GM21360 (cell line): ENCODE measurements at regions not wholly inside any gene's neighbourhood (a gene's known extent, or its start where the extent isn't known, plus 50 kb on each side); places are given as distances from the start of the nearest gene placed in this dataset.
"Not testable (repeated sequence)": the region's sequence is repeated elsewhere in the genome, so short reads cannot be mapped to it uniquely, and the experiment has no call there.

ENCODE experiments used
- ATAC-seq: cut with Tn5 transposase; IDR thresholded peaks from one replicate; pipeline ENCODE4 v1.9.1; 2021; ENCODE audit warnings: mild to moderate bottlenecking, moderate library complexity; ENCODE audit not compliant: unreplicated experiment

DNA sequence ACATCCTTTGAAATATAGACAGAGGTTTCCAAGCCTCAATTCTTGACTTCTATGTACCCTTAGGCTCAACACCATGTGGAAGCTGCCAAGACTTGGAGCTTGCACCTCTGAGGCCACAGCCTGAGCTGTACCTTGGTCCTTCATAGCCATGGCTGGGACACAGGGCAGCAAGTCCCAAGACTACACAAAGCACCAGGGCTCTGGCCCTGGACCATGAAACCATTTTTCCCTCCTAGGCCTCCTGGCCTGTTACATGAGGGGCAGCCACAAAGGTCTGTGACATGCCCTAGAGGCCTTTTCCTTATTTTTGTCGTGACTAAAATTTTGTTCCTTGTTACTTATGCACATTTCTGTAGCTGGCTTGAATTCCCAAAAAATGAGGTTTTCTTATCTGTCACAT is 953.1 kb upstream of the ADGRL4 start:
- ATAC-seq = no peak

GRCh38 chr1:79955966-79956365 is 949.4 kb upstream of the ADGRL4 start:
- no peak for ATAC-seq

DNA sequence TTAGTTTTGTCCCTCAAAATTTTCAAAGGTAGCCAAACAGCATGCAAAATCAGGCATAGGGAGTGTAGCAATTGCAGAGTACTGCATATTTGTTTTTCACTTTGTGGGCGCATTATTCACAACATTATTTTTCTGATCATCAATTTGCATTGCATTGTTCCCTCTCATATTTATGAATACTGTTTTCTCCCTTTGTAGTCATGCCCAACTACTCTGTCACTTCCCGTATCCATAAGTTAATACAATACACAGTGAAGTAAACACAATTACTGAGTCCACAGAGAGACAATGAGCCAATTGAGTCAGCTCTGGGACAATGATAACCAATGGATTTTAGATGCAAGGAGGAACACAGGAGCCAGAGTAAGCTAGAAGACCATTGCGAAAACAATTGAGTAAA is 944.0 kb upstream of the ADGRL4 start:
- no peak for ATAC-seq

DNA sequence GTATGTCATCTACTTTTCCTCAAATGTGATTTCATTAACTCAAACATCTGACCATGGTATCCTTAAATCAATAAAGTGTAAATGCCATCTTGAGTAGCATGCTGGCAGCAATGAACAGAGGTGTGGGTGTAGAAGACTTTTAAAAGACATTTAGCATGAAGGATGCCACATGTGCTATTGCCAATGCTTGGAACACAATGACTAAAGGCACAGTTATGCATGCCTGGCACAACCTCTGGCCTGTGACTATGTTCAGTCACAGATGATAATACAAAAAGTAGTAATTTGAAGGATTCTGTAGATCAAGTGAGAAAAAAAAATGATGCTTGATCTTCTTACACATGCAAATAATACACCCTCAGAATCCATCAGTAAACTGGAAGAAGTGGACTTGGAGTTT is 938.9 kb upstream of the ADGRL4 start:
- no peak for ATAC-seq

DNA sequence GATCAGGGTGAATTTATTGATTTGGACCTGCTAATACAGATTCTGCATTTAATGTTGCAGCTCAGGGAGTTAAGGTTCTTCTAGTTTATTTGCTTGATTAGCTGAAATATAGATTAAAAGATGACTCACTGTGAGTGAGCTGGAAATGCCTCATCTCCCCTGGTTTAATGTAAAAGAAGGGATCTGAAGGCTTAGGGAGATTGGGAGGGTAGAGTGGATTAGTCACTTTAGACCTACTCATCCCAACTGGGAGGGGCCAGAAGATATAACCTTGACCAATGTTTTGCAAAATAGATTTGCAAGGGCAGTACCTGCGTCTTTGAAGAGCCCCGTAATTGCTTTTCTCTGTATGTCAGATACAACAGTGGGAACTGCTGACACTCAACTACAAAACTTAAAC is 922.8 kb upstream of the ADGRL4 start:
- no peak for ATAC-seq

GRCh38 chr1:79928901-79929300 is 922.4 kb upstream of the ADGRL4 start:
- ATAC-seq = no peak

DNA sequence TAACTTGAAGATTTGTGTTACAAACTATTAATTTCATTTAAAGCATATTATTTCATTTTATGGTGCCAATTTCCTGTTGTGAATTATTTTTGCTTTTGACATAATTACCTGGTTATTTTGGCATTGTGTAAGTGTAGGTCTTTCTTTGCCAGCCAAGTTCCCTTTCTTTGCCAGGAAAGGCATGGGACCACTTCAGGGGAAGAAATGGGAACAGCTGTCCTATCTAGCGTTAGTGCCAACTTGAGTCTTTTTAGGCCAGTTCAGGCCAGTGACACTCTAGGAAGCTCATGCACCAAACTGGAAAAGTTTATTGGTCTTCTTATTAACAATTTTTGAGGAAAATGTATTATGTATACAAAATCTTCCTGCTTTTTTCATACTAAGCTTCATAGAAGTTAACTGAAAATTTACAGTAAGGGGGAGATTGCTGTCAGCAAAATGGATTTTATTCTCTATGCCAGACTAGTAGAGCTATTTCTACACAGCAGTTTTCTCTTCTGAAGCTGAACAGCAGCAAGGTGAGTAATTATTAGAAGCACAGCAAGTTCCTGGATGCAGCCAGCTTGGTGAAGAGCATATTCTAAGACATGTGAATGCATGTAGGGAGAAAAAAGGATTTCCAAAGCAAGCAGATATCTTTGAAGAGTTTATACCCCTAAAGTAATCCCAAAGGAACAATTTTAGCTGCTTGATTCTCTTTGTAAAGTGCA is 914.6 kb upstream of the ADGRL4 start:
- ATAC-seq = no peak

DNA sequence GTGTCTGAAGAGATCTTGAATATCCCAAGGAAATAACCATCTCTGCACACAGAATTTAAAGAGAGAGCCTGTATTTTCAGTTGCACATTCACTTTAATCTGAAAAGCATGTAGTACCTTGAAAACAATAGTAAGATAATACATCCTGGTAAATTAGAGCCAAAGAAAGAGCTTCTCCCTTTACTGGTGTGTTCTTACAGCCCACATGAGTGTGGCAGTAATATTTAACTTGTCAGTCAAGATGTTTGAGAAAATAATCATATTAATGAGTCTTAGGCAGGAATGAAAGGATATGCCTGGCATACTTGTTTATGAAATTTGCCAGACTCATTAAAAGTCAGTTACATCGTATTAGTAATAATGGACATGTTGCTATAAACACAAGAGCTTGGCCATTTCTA is 908.4 kb upstream of the ADGRL4 start:
- ATAC-seq = no peak

GRCh38 chr1:79912813-79913212 is 906.3 kb upstream of the ADGRL4 start:
- ATAC-seq = no peak

DNA sequence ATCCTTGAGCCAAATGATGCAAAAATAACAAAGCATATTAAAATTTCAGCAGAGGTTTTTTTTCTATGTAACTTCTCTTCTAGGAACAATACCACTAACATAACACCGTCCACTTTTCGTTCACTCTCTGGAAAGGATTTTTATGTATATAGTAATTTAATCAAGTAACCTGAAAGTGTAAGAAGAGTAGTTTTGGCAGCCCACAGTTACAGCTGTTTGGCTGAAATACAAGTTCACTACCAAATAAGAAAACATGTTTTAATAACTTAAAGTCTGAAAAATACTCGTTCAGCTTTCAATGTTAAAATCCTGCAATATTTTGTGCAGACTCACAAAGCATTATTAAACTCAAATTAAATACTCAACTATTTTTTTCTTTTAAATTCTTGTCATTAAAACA is 896.8 kb upstream of the ADGRL4 start:
- no peak for ATAC-seq

DNA sequence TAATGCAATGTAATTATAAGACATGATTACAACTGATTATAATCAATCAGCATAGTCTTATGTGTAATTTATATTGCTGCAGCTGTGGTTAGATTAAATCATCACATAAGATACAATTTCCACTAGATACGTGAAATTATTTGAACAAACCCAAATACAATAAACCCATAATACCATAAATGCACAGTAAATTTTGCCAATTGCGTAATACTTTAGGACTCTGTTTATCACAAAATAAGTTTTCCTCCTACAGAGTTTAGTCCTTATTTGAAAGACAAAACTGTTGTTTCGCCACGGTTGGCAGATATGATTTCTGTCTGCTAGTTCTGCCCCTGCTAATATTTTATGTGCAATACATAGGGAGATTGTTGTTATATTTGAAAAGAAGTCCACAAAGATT is 895.9 kb upstream of the ADGRL4 start:
- no peak for ATAC-seq

- ATAC-seq = no peak
These were observed 893.4 kb upstream of the ADGRL4 start for GRCh38 chr1:79899914-79900313.

DNA sequence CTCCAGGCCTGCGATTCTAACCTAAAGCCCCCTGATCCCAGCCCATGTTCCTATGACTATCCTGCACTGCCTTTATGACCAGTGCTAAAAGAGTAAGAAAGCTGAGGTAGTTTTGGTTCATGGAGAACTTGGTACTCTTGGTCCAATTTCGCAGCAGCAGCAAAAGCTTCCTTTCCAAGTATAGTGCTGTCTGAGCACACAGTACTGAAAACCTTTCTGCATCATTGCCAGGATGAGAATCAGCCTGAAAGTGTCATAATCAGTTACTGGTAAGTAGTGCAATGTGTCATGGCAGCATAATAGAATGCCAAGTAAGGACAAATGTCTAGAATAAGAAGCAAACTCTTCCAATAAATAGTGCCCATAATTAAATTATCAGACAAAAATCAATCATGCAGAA is 889.6 kb upstream of the ADGRL4 start:
- no peak for ATAC-seq

DNA sequence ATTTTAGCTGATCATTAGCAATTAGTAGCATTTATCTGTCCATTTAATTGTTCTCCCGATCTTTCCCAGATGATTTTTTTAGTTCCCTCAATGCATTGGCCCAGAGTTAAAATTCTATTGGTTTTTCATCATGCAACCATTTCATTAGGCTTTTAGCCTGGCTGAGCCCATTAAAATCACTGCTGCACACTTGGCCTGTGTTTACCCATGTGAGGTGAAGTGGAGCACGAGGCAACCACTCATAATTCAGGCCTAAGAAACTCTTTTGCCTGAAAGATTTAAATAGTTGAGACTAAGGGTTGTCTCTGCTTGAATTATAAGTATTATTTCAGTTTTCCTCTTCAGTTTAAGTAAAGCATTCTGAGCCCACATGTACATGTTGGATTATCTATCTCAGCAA is 889.0 kb upstream of the ADGRL4 start:
- no peak for ATAC-seq

- not testable (repeated sequence) for ATAC-seq
These were observed 887.6 kb upstream of the ADGRL4 start for GRCh38 chr1:79894129-79894528.

DNA sequence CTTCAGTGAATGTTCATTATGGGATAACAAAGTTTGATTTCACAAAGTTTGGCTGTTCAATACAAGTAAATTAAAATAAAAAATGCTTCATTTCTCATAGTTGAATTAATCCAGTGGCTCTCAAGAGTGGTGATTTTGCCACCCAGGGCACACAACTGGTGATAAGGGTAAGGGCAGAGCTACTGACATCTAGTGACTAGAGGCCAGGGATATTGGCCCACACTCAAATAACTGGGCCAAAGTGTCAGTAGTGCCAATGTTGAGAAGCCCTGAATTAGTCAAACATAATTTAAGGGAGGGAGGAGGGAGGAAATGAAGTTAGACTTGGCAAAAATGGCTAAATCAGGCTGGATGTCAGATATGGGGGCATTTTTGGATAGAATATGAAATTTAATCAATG is 880.5 kb upstream of the ADGRL4 start:
- no peak for ATAC-seq

DNA sequence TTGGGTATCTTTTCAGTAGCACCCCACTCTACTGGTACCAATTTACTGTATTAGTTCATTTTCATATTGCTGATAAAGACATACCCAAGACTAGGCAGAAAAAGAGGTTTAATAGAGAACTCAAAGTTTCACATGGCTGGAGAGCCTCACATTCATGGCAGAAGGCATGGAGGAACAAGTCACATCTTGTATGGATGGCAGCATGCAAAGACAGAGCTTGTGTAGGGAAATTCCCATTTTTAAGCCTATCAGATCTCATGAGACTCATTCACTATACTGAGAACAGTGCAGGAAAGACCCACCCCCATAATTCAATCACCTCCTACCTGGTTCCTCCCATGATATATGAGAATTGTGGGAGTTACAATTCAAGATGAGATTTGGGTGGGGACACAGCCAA is 878.6 kb upstream of the ADGRL4 start:
- ATAC-seq = no peak

GRCh38 chr1:79877086-79877485 is 870.6 kb upstream of the ADGRL4 start:
- ATAC-seq = no peak

DNA sequence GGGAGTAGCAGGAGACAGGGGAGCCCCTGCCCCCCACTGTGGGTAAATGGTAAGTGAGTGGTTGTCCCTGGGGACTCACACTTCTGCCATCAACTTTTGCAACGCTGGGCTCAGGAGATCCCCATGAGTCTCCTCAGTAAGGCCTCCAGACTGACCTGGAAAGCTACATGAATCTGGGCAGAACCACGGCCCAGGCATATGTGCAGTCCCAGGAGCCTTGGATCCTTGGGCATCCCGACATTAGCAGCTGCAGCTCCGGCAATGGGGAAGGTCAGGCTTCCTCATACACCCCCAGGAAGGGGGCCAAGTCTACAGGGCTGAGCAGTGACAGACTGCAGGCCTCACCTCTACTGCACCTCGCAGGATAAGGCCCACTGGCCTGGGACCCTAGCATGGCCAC is 868.7 kb upstream of the ADGRL4 start:
- ATAC-seq = no peak

DNA sequence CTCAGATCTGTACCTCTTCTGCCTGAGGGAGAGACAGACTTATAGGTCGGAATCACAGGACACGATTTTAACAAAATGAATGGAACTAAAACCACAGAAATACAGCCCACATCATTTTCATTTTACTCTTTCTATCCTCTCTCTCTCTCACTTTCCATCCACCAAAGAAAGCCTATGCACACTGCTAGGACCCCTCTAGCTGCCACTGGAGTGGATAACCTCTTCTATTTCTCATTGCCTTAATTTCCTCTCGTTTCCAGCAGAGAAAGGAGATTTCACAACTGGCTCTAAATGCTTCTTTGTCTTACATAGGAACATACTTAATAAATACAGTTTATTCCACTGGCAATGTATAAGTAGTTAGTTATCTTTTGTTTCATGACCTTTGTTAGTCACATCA is 867.8 kb upstream of the ADGRL4 start:
- ATAC-seq = no peak

DNA sequence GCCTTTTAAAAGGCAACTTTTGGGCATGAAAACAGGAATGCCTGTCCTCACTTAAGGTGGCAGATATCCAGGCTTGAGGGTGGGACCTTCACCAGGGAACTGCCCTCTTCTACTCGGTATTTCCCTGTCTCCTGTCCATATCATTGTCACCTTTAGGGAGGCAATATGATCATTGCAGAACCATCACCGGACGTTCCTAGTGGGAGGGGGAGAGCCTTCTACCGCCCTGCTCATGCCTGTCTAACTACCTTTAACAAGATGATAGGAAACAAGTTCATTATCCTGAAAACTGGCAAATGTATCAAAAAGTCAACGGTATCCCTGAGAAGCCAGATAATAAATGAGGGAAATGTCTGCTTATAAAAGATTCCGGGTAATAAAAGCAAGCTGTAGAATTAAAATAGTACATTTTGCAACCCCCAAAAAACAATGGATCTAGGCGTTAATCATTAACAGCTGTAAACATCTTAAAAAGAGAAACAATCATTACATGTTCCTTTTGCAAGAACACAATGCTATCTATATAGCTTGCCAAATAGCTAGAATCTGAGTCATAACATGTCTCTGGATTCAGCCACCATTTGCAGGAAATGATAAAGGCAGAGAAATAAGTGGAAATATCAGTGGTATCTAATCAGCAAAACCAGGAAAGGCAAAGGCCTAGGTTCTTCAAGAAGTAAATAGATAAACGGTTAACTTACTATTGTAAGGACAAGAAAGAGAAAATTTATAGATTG is 852.9 kb upstream of the ADGRL4 start:
- ATAC-seq = no peak

GRCh38 chr1:79852004-79852403 is 845.5 kb upstream of the ADGRL4 start:
- ATAC-seq = peak; percentile 89

DNA sequence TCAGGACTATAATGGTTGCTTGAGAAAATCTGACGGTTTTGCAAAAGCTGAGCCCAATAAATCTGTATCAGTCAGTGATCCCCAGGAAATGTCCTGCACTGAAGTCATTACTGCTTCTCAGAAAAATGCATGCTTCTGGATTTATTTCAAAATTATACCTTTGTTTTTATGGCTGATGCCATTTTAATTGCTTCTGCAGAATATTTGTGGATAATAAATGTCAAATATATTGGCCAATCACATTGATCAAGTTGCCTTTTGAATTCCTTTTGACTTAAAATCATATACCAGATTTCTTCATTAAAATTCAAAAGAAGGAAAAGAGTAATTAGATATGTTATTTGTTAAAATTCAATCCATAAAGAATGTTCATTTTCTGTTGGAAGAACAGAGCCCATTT is 842.9 kb upstream of the ADGRL4 start:
- no peak for ATAC-seq
